ENCODE measurements at regions not wholly inside any gene's neighbourhood (a gene's known extent, or its start where the extent isn't known, plus 50 kb on each side); places are given as distances from the start of the nearest gene placed in this dataset.

GRCh38 chr5:15393146-15393545, 106.8 kb upstream of the FBXL7 start:
- Mint-ChIP-seq H3K4me3 (no peak overlapping the region), H3K36me3 (peaks cover 4% of the 10 kb centered on the region), H3K9me3 (peaks cover 16% of the 10 kb centered on the region), H3K4me1 (ENCODE audit: low read depth in 2 of 2) (no peaks in the 10 kb centered on the region), H3K27ac (no peak overlapping the region), H3K27me3 (no peaks in the 10 kb centered on the region)
- DNase-seq (ENCODE audit: low spot score) (no peak), ATAC-seq (no peak)

DNA sequence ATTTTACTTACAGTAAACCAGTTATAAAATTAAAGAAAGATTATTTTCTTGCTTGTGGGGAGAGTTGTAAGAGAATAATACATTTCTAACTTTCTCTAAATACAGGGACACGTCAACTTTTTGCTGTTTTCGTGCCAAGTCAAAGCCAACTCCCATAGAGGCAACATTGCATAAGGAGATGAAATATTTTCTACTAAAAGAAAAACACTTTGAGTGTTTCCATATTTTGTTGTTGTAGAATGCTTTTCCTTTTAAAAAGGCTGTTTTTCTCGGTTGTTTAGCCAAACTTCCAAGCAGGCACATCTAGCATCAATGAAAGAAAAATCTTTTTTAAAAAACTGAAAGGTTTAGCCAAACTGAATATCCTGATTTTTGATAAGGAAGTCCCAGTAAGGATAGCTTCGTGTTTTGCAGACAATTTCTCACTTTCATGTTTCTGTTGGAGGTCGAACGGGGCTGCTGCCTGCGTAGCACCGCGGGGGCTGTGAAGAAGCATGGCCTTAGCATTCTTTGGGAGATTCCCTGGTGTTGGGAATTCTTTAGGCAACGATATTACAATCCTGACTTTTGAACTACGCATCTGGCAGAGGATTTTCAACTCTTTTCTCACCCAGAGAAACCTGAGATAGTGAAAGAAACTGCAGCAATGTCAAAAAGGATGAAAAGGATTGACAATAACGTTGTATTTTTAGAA, 108.1 kb upstream of the FBXL7 start:
- no peak overlapping the region for H3K27ac Mint-ChIP-seq
- no peaks in the 10 kb centered on the region for H3K27me3 Mint-ChIP-seq
- H3K4me1 Mint-ChIP-seq (ENCODE audit: low read depth in 2 of 2), result no peaks in the 10 kb centered on the region
- H3K9me3 Mint-ChIP-seq, result peaks cover 18% of the 10 kb centered on the region
- ATAC-seq (no peak), DNase-seq (ENCODE audit: low spot score) (no peak)
- H3K4me3 Mint-ChIP-seq, result no peak overlapping the region
- peaks cover 5% of the 10 kb centered on the region for H3K36me3 Mint-ChIP-seq

- Mint-ChIP-seq H3K4me3 (no peak overlapping the region), H3K9me3 (peaks cover 23% of the 10 kb centered on the region), H3K27ac (no peak overlapping the region), H3K36me3 (peaks cover 9% of the 10 kb centered on the region), H3K27me3 (no peaks in the 10 kb centered on the region), H3K4me1 (ENCODE audit: low read depth in 2 of 2) (no peaks in the 10 kb centered on the region)
- DNase-seq (ENCODE audit: low spot score) (no peak), ATAC-seq (no peak)
Measured at GRCh38 chr5:15388866-15389265, 111.1 kb upstream of the FBXL7 start.

DNA sequence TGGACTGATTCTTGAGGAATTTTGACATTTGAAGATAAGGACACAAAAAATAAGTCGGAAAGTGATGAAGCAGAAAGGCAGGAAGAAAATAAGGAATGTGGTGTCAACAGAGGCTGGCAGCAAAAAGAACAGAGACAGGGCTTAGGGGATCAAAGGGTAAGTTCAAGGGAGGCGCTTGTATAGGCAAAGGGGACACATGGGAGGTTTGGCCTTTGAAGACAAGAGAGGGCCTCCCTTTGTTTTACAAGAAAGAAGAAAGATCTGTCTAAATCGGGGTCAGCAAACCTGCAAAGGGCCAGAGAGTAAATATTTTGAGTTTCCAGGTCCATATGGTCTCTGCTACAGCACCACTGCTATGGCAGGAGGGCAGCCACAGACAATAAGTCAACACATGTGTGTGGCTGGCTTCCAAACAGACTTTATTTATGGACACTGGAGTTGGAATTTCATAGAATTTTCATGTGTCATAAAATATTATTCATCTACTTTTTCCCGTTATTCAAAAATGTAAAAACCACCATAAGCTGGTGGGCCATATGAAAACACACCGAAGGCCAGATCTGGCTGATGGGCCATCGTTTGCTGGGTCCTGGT, 112.0 kb upstream of the FBXL7 start:
- H3K4me1 Mint-ChIP-seq (ENCODE audit: low read depth in 2 of 2), result no peaks in the 10 kb centered on the region
- H3K27ac Mint-ChIP-seq, result no peak overlapping the region
- peaks cover 17% of the 10 kb centered on the region for H3K9me3 Mint-ChIP-seq
- no peak for DNase-seq (ENCODE audit: low spot score)
- peaks cover 9% of the 10 kb centered on the region for H3K36me3 Mint-ChIP-seq
- H3K4me3 Mint-ChIP-seq, result no peak overlapping the region
- no peak for ATAC-seq
- no peaks in the 10 kb centered on the region for H3K27me3 Mint-ChIP-seq

DNA sequence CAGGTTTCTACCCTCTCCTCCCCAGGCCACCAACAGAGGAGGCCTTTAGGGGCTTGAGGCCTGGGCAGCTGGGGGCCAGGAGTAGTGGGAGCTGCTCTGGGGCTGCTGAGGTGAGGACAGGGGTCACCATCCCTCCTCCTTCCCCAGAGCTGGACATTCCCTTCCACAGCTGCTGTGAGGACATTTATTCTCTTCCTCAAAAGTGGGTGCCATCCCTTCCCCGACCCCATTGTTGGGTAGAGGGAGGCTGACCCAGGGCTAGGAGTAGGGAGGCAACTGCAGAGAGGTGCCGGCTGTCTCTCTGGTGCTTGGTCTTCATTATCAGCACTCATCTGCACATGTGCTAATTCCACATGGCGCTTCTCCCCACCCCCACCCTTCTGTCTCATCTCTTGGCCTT, 113.9 kb upstream of the FBXL7 start:
- Mint-ChIP-seq H3K4me3 (no peak overlapping the region), H3K9me3 (peaks cover 17% of the 10 kb centered on the region), H3K27me3 (no peaks in the 10 kb centered on the region), H3K27ac (no peak overlapping the region), H3K4me1 (ENCODE audit: low read depth in 2 of 2) (no peaks in the 10 kb centered on the region), H3K36me3 (peaks cover 9% of the 10 kb centered on the region)
- DNase-seq (ENCODE audit: low spot score), result no peak
- ATAC-seq, result no peak

GRCh38 chr5:15385553-15385952, 114.4 kb upstream of the FBXL7 start:
- Mint-ChIP-seq H3K9me3 (peaks cover 17% of the 10 kb centered on the region), H3K4me3 (no peak overlapping the region), H3K4me1 (ENCODE audit: low read depth in 2 of 2) (no peaks in the 10 kb centered on the region), H3K27me3 (no peaks in the 10 kb centered on the region), H3K36me3 (peaks cover 9% of the 10 kb centered on the region), H3K27ac (no peak overlapping the region)
- ATAC-seq, result no peak
- no peak for DNase-seq (ENCODE audit: low spot score)

- Mint-ChIP-seq H3K4me3 (no peak overlapping the region), H3K9me3 (peaks cover 21% of the 10 kb centered on the region), H3K27ac (no peak overlapping the region), H3K27me3 (no peaks in the 10 kb centered on the region), H3K4me1 (ENCODE audit: low read depth in 2 of 2) (no peaks in the 10 kb centered on the region), H3K36me3 (peaks cover 9% of the 10 kb centered on the region)
- ATAC-seq, result no peak
- no peak for DNase-seq (ENCODE audit: low spot score)
Measured at GRCh38 chr5:15385037-15385436, 114.9 kb upstream of the FBXL7 start.

DNA sequence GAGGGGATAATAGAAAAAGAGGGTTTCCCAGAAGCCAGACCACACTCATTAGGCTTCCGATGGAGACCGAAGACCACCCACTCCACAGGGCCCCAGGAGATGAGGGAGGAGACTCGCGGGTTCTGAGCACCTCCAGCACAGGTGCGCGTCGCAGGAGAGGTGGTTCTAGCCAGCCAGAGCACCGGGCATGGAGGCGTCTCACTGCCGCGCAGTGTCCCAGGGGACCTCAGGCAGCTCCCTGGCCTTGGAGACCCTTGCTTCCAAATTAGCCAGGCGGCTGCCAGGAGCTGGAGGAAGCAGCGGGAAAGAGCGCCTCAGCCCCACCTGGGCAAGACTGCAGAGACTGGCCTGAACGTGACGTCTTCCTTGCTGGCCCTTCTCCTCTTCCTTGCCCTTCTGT, 115.4 kb upstream of the FBXL7 start:
- no peak for DNase-seq (ENCODE audit: low spot score)
- Mint-ChIP-seq H3K4me3 (no peak overlapping the region), H3K9me3 (peaks cover 25% of the 10 kb centered on the region), H3K27me3 (no peaks in the 10 kb centered on the region), H3K36me3 (peaks cover 9% of the 10 kb centered on the region), H3K4me1 (ENCODE audit: low read depth in 2 of 2) (no peaks in the 10 kb centered on the region), H3K27ac (no peak overlapping the region)
- ATAC-seq, result no peak

DNA sequence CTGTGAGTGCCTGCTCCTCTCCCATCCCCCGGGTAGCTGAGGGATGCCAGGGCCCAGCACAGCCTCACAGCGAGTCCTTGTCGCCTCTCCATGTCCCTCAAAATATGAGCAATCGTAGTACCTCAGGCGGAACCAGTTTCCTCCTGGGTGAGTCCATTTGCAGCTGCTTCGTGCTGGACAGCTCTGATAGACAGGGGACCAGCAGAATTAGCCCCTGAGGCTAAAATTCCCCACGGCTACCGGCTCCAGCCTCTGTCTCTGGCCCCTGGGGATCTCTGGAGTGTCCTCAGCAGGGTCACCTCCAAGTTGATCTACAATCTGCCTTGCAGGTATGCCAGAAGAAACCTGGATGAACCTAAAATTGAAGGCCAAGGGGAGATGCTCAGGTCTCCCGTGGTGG, 115.8 kb upstream of the FBXL7 start:
- DNase-seq (ENCODE audit: low spot score) (no peak), ATAC-seq (no peak)
- H3K27me3 Mint-ChIP-seq, result no peaks in the 10 kb centered on the region
- no peak overlapping the region for H3K27ac Mint-ChIP-seq
- no peak overlapping the region for H3K4me3 Mint-ChIP-seq
- no peaks in the 10 kb centered on the region for H3K4me1 Mint-ChIP-seq (ENCODE audit: low read depth in 2 of 2)
- H3K36me3 Mint-ChIP-seq, result peaks cover 9% of the 10 kb centered on the region
- peaks cover 27% of the 10 kb centered on the region for H3K9me3 Mint-ChIP-seq

GRCh38 chr5:15383469-15383868, 116.5 kb upstream of the FBXL7 start:
- peaks cover 9% of the 10 kb centered on the region for H3K36me3 Mint-ChIP-seq
- no peak overlapping the region for H3K4me3 Mint-ChIP-seq
- no peaks in the 10 kb centered on the region for H3K27me3 Mint-ChIP-seq
- DNase-seq (ENCODE audit: low spot score) (no peak), ATAC-seq (no peak)
- H3K27ac Mint-ChIP-seq, result no peak overlapping the region
- H3K9me3 Mint-ChIP-seq, result peaks cover 31% of the 10 kb centered on the region
- H3K4me1 Mint-ChIP-seq (ENCODE audit: low read depth in 2 of 2), result no peaks in the 10 kb centered on the region

DNA sequence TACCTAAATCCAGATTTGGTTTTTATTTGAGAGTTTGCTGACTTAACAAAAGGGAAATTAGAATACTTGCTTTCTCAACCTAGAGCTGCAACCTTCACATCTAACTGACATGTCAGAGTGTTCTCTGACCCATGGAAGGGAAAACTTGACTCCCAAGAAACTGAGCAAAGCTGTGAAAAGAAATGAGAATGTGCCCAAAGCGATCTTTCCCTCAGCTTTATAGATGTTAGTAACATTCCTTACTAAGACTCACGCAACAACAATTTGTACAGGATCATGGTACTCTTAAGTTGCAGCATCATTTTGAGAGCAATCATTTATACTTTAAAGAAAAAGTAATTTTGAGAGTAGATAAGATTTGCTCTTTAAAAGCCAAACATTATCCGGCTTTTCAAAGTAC, 117.0 kb upstream of the FBXL7 start:
- no peak for DNase-seq (ENCODE audit: low spot score)
- no peak overlapping the region for H3K27ac Mint-ChIP-seq
- H3K27me3 Mint-ChIP-seq, result no peaks in the 10 kb centered on the region
- H3K36me3 Mint-ChIP-seq, result peaks cover 9% of the 10 kb centered on the region
- no peaks in the 10 kb centered on the region for H3K4me1 Mint-ChIP-seq (ENCODE audit: low read depth in 2 of 2)
- no peak overlapping the region for H3K4me3 Mint-ChIP-seq
- peaks cover 29% of the 10 kb centered on the region for H3K9me3 Mint-ChIP-seq
- ATAC-seq, result no peak

DNA sequence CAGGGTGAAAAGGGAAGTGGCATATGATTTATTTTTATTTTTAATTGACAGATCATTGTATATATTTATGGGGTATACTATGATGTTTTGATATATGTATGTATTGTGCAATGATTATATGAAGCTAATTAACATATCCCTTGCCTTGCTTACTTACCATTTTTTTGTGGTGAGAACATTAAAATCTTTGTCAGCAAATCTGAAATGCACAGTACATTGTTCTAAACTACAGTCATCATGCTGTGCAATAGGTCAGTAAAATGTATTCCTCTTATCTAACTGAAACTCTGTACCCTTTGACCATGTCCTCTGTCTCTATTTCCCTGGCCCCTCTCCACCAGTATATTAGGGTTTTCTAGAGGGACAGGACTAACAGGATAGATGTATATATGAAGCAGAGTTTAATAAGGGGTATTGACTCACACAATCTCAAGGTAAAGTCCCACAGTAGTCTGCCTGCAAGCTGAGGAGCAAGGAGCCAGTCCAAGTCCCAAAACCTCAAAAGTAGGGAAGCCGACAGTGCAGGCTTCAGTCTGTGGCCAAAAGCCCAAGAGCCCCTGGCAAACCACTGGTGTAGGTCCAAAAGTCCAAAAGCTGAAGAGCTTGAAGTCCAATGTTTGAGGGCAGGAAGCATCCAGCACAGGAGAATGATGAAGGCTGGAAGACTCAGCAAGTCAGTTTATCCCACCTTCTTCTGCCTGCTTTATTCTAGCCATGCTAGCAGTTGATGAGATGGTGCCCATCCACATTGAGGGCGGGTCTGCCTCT, 122.2 kb upstream of the FBXL7 start:
- Mint-ChIP-seq H3K27ac (no peak overlapping the region), H3K36me3 (no peaks in the 10 kb centered on the region), H3K4me3 (no peak overlapping the region), H3K27me3 (no peaks in the 10 kb centered on the region), H3K9me3 (peaks cover 22% of the 10 kb centered on the region), H3K4me1 (ENCODE audit: low read depth in 2 of 2) (no peaks in the 10 kb centered on the region)
- DNase-seq (ENCODE audit: low spot score), result no peak
- no peak for ATAC-seq

DNA sequence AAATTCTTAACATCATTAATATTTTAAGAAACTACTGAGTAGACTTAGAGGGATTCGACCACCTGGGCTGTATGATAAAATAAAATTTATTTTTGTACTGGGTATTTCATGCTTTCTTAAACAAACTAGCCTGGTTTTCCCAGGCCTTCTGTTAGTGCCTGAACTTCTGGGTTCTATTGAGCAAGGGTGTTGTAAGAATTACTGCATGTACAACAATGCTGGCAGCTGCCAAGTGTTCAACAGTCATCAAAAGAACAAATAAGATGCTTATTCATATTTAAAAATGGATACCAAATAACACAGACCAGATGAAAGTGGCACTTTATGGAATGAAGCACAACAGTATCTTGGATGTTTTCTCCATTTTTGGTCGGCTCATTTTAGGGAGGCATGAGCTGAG, 123.2 kb upstream of the FBXL7 start:
- Mint-ChIP-seq H3K4me3 (no peak overlapping the region), H3K27me3 (no peaks in the 10 kb centered on the region), H3K27ac (no peak overlapping the region), H3K4me1 (ENCODE audit: low read depth in 2 of 2) (no peaks in the 10 kb centered on the region), H3K9me3 (peaks cover 22% of the 10 kb centered on the region), H3K36me3 (no peaks in the 10 kb centered on the region)
- ATAC-seq (no peak), DNase-seq (ENCODE audit: low spot score) (no peak)

- no peak for DNase-seq (ENCODE audit: low spot score)
- Mint-ChIP-seq H3K36me3 (no peaks in the 10 kb centered on the region), H3K4me3 (no peak overlapping the region), H3K27me3 (no peaks in the 10 kb centered on the region), H3K27ac (no peak overlapping the region), H3K9me3 (peaks cover 26% of the 10 kb centered on the region), H3K4me1 (ENCODE audit: low read depth in 2 of 2) (no peaks in the 10 kb centered on the region)
- ATAC-seq, result no peak
Measured at GRCh38 chr5:15376088-15376487, 123.9 kb upstream of the FBXL7 start.

All from natural killer cell treated with Interleukin-12 subunit alpha and Interleukin-12 subunit beta and Interleukin-15 and Interleukin-18, amount 100 ng/mL, for 72 hours (primary cell).